HG02759 (cell line): ENCODE measurements at regions not wholly inside any gene's neighbourhood (a gene's known extent, or its start where the extent isn't known, plus 50 kb on each side); places are given as distances from the start of the nearest gene placed in this dataset.

Source experiments
- ATAC-seq: cut with Tn5 transposase; IDR thresholded peaks from one replicate; pipeline ENCODE4 v1.9.1; 2021; ENCODE audit warnings: mild to moderate bottlenecking, moderate library complexity; ENCODE audit not compliant: unreplicated experiment

- no peak for ATAC-seq
Observed at GRCh38 chr2:56613254-56613653, 429.5 kb downstream of the CCDC85A start.

DNA sequence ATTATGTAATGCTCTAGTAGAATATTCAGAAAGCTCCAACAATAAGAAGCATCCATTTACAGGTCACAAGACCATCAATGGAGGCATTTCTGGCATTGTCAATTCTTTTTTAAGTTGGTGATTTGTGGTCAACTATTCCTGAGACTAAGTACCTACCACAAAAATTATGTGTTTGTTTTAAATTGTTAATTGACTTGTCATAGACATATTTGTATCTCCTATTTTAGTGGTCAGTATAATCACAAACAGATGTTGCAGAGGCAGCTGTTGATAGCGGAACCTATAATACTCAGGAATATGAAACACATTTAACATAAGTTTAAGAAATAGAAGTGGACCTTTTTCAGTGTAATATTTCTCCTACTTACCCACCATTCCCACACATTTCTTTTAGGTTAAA is 430.1 kb downstream of the CCDC85A start:
- ATAC-seq = no peak

DNA sequence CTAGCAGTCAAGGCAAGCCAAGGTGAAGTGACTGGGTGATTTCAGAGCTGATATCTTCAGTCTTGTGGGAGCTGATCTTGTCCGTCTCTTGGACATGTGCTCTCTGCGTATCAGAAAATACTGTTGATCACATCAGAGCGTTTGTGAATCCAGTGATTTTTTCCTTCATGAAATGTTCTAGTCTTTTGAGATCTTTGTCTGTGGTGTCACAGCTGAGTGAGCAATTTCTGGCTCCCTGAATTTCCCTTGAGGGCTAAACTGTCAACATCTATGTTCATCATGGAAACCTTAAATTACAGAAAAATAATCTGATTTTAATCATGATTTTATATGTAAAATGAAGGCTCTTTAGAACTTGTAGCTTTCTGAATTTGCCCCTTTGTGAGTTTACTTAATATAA is 432.0 kb downstream of the CCDC85A start:
- no peak for ATAC-seq

- no peak for ATAC-seq
Observed at GRCh38 chr2:56624181-56624580, 440.4 kb downstream of the CCDC85A start.

DNA sequence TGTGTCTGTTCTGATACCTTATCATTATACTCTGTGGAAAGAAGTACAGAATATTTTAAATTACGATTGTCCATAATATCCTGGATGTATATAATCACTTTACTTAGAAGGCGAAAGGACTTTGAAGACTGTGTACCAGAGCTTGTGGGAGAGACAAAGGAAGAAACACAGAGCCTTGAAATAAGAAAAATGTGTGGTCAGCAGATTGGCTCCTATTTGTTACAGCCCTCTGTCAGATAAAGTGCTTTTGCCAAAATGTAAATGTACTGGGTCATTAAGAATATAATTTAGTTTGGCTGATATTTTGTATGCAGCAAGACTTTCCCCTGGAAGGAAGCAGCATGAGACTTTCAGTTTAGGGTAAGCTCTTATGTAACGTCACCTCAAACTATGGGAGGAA is 443.1 kb downstream of the CCDC85A start:
- no peak for ATAC-seq

DNA sequence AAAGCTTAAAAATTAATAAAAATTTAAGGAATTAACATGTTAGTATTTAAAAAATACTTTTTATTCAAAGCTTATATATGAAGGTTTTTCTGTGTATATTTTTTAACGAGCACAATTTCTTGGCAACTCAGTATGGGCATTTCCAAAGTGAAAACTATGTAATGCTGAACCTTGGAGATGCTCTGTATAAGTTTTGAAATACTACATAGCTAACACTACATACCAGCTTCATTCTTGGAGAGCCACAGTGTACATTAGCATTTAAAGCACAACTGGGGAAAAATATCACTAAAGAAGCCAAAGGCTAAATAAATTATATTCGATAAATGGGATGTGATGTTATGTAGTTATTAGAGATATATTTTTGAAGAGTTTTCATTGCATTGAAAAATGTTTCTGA is 446.5 kb downstream of the CCDC85A start:
- no peak for ATAC-seq

- ATAC-seq = no peak
Observed at GRCh38 chr2:56647997-56648396, 464.2 kb downstream of the CCDC85A start.

GRCh38 chr2:56648802-56649201 is 465.0 kb downstream of the CCDC85A start:
- ATAC-seq = no peak

- ATAC-seq = no peak
Observed at GRCh38 chr2:56654936-56655335, 471.1 kb downstream of the CCDC85A start.

GRCh38 chr2:56656826-56657225 is 473.0 kb downstream of the CCDC85A start:
- ATAC-seq = no peak

GRCh38 chr2:56666777-56667176 is 483.0 kb downstream of the CCDC85A start:
- ATAC-seq = no peak

DNA sequence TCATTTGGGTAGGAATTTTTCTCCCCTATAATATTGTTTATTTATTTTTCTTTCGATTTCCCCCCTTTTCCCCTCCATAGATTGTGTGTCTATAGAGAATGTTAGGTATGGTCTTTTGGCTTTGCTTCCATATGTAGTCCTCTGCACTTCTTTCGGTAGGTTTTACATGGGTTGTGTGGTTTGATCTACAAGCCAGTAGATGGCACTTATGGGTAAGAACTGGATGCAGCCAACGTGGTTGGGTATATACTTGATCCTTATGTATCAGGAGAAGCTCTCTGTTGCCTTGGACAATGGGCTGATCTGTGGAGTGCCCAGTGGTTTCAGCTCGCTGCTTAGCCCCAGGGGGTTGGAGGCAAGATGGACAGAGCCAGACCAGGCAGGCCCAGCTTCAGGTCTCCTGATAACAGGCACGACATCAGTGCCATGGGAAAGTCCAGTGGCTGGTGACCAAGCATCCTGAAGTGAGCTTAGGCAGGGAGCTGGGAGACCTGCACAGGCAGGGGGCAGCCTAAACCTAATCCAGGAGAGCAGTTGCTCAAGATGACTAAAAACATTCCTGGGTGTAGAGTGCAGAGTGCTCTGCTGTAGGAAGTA is 488.3 kb downstream of the CCDC85A start:
- ATAC-seq = no peak

GRCh38 chr2:56674084-56674483 is 490.3 kb downstream of the CCDC85A start:
- no peak for ATAC-seq

- ATAC-seq = no peak
Observed at GRCh38 chr2:56676966-56677365, 493.2 kb downstream of the CCDC85A start.

DNA sequence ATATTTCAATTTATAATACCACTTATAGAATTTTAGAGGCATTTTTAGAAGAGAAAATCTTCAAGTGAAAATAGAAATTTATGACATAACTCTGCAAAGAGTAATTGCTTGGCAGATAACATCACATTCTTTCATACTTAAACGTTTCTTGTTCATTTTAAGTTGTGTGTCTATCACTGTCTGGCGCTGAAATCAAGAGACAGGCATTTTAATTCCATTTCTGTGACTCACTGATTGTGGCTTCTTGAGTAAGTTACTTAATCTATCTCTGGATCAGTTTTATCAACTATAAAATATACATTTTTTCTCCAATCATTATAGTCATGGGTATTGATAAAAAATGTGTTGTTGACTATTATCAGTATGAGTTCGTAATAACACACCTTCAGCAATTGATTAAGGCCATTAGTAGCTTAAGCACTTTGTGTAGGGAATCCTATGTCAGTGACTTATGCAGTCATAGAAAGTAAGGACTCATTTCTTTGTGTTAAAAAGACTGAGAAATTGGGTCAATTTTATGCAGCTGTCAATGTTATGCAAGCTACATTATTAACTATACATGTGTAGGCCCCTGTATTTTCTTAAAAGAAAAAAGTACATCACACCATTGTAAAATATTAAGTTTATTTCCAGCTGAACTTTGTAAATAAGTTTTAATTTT is 497.3 kb downstream of the CCDC85A start:
- ATAC-seq = no peak

DNA sequence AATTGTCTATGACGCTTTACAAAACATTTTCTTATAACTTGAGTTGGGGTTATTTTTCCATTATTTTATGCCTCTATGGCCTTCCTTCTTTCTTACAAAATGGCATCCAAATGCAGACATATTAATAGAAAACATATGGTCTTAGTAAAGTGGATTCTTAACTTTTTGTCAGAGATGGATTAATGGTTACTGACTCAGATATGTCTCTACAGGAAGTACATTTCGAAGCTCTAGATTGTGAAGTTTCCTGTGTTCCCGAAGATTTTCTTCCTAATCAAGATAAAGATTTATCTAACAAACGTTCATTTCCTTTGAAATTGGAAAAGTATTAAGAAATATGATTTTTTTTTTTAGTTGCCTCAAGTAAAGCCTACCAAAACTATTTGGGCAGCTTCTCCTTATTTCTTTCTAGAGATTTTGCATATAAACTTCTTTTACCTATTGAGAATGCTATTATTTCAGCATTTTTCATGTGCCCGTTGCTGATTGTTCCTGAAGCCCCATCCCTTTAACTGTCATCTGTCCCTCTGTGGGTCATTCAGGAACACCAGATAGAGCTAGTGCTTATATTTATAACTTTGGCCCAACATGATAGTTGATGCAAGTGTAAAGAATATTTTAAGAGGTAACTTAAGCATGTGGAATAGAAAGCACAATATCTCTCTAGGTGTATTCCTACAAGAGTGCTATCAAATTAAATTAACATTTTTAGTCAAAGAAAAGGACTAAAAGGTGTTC is 498.0 kb downstream of the CCDC85A start:
- no peak for ATAC-seq

DNA sequence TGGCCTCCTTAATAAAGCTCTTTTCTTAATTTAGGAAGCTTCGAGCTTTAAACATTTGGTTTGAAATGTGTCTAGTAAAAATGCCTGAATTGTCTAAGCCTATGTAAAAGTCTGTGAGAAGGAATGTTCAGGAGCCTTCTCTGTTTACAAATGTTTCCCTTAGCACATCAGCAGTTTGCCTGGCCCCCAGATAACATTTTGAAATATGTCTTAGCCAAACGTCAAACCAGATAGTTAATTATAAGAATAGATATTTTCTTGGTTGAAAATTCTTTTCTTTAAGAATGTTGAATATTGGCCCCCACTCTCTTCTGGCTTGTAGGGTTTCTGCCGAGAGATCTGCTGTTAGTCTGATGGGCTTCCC is 498.6 kb downstream of the CCDC85A start:
- no peak for ATAC-seq

- ATAC-seq = no peak
Observed at GRCh38 chr2:56684327-56684726, 500.5 kb downstream of the CCDC85A start.

DNA sequence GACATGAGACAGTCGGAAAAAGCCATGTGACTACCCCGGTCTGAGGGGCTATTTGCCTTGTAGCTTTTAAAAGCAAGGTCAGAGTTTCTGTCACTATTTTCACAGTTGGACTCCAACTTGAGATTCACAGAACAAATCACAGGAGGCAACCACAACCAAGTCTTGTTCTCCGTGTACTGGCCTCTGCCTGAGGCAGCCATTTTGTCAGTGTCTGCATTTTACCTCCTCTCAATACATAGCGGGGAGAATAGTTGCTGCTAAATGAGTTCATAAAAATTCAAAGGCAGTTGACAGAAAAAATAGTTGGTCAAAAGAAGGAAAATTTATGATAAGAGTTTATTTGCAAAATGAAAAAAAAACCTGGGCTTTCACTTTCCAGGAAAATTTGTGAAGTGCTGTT is 501.4 kb downstream of the CCDC85A start:
- ATAC-seq = no peak

GRCh38 chr2:56687169-56687568 is 503.4 kb downstream of the CCDC85A start:
- no peak for ATAC-seq

GRCh38 chr2:56688661-56689060 is 504.9 kb downstream of the CCDC85A start:
- ATAC-seq = no peak

DNA sequence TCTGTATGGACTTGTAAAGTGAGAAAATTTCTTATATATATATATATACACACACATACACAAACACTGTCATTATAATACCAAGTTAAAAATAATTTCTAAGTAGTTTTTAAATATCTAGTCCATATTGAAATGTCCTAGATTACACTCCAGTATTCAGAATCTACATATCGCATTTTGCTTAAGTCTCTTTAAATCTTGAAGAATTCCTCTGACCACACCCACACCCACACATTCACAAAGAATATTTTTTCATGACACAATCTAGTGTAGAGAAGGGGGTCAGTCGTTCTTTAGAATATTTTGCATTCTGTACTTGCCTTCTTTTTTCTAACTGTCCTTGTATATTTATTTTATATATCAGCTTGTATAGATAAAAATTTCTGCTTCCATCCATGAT is 509.7 kb downstream of the CCDC85A start:
- ATAC-seq = no peak
